WTC11 (cell line): ENCODE measurements at regions not wholly inside any gene's neighbourhood (a gene's known extent, or its start where the extent isn't known, plus 50 kb on each side); places are given as distances from the start of the nearest gene placed in this dataset.

Experiments
- ATAC-seq: fragments of 200-7000 bp; cut with Tn5 transposase; 2 replicates; pipeline ENCODE4 v1.10.0; 2021; ENCODE audit warnings: mild to moderate bottlenecking, moderate library complexity
- CTCF ChIA-PET: fragments of 300-600 bp; sonication (Branson Sonifier 250); formaldehyde crosslinking; loops from one replicate; lab custom pipeline; 2021; ENCODE audit warnings: antibody characterized with exemption; lab: Charles Lee
- POLR2A ChIA-PET: fragments of 350-600 bp; sonication (Branson Sonifier 250); formaldehyde crosslinking; loops from one replicate; lab custom pipeline; 2021; ENCODE audit warnings: antibody characterized with exemption; lab: Charles Lee
- DNase-seq: peaks from one replicate; pipeline ENCODE4 v3.0.0; 2021; ENCODE audit warnings: low spot score
- H3K27ac Mint-ChIP-seq: 2 replicates; pipeline ENCODE4 v1.8.0; 2021; ENCODE audit warnings: mixed read lengths
- H3K27me3 Mint-ChIP-seq: 2 replicates; pipeline ENCODE4 v1.8.0; 2021; ENCODE audit warnings: low read depth, mild to moderate bottlenecking, moderate library complexity, mixed read lengths
- H3K36me3 Mint-ChIP-seq: 2 replicates; pipeline ENCODE4 v1.8.0; 2021; ENCODE audit warnings: mixed read lengths
- H3K4me1 Mint-ChIP-seq: 2 replicates; pipeline ENCODE4 v1.8.0; 2022; ENCODE audit warnings: mixed read lengths
- H3K4me3 Mint-ChIP-seq: 2 replicates; pipeline ENCODE4 v1.8.0; 2021; ENCODE audit warnings: mild to moderate bottlenecking, moderate library complexity, mixed read lengths
- H3K9me3 Mint-ChIP-seq: 2 replicates; pipeline ENCODE4 v1.8.0; 2021; ENCODE audit warnings: mixed read lengths
- ARID4B ChIP-seq: sonication (generic); formaldehyde crosslinking; IDR thresholded peaks from 2 replicates; pipeline ENCODE4 v1.8.0; 2023; ENCODE audit warnings: missing genetic modification reagents, mild to moderate bottlenecking, borderline replicate concordance
- ATF2 ChIP-seq: sonication (generic); formaldehyde crosslinking; IDR thresholded peaks from 2 replicates; pipeline ENCODE4 v1.8.1; 2022; ENCODE audit warnings: low read depth, missing genetic modification reagents, borderline replicate concordance
- CDX4 ChIP-seq: fragments of 250-450 bp; sonication (Bioruptor Pico); IDR thresholded peaks from 2 replicates; pipeline ENCODE4 v1.9.0; 2021; ENCODE audit warnings: moderate library complexity, mild to moderate bottlenecking, inconsistent platforms, borderline replicate concordance
- CREB1 ChIP-seq: sonication (generic); formaldehyde crosslinking; IDR thresholded peaks from 2 replicates; pipeline ENCODE4 v1.8.0; 2023; ENCODE audit warnings: mild to moderate bottlenecking, missing genetic modification reagents
- ELF4 ChIP-seq: sonication (generic); formaldehyde crosslinking; IDR thresholded peaks from 2 replicates; pipeline ENCODE4 v1.8.1; 2022; ENCODE audit warnings: low read depth, mild to moderate bottlenecking, moderate library complexity, missing genetic modification reagents
- ESRRA ChIP-seq: sonication (generic); formaldehyde crosslinking; IDR thresholded peaks from 2 replicates; pipeline ENCODE4 v1.8.1; 2022; ENCODE audit warnings: mild to moderate bottlenecking, missing genetic modification reagents, borderline replicate concordance
- MLX ChIP-seq: sonication (generic); formaldehyde crosslinking; IDR thresholded peaks from 2 replicates; pipeline ENCODE4 v1.8.1; 2023; ENCODE audit warnings: mild to moderate bottlenecking, missing genetic modification reagents, moderate library complexity
- NFATC4 ChIP-seq: fragments of 250-450 bp; sonication (Bioruptor Pico); IDR thresholded peaks from 2 replicates; pipeline ENCODE4 v1.9.0; 2021; ENCODE audit warnings: mild to moderate bottlenecking
- NR3C1 ChIP-seq: sonication (generic); formaldehyde crosslinking; conservative IDR thresholded peaks from 2 replicates; pipeline ENCODE4 v1.8.1; 2023; ENCODE audit warnings: low read depth, mild to moderate bottlenecking, missing genetic modification reagents
- OVOL2 ChIP-seq: fragments of 250-450 bp; sonication (Bioruptor Pico); IDR thresholded peaks from 2 replicates; pipeline ENCODE4 v1.9.0; 2021; ENCODE audit warnings: mild to moderate bottlenecking, borderline replicate concordance
- PRRX2 ChIP-seq: fragments of 250-450 bp; sonication (Bioruptor Pico); IDR thresholded peaks from 2 replicates; pipeline ENCODE4 v1.8.0; 2021; ENCODE audit warnings: mild to moderate bottlenecking
- RELA ChIP-seq: sonication (generic); formaldehyde crosslinking; IDR thresholded peaks from 2 replicates; pipeline ENCODE4 v1.8.1; 2022; ENCODE audit warnings: missing genetic modification reagents, mild to moderate bottlenecking, borderline replicate concordance
- TP53 ChIP-seq: sonication (generic); formaldehyde crosslinking; IDR thresholded peaks from 2 replicates; pipeline ENCODE4 v1.8.1; 2023; ENCODE audit warnings: mild to moderate bottlenecking, missing genetic modification reagents
- USF2 ChIP-seq: sonication (generic); formaldehyde crosslinking; IDR thresholded peaks from 2 replicates; pipeline ENCODE4 v1.8.1; 2023; ENCODE audit warnings: mild to moderate bottlenecking, missing genetic modification reagents, moderate library complexity
- ZNF121 ChIP-seq: sonication (generic); formaldehyde crosslinking; IDR thresholded peaks from 2 replicates; pipeline ENCODE4 v1.8.0; 2023; ENCODE audit warnings: missing genetic modification reagents
- ZNF396 ChIP-seq: fragments of 250-450 bp; sonication (Bioruptor Pico); IDR thresholded peaks from 2 replicates; pipeline ENCODE4 v1.8.0; 2021; ENCODE audit warnings: mild to moderate bottlenecking, moderate library complexity, borderline replicate concordance
- ZNF423 ChIP-seq: fragments of 250-450 bp; sonication (Bioruptor Pico); IDR thresholded peaks from 2 replicates; pipeline ENCODE4 v2.1.2; 2022; ENCODE audit warnings: mild to moderate bottlenecking, moderate library complexity
- TF ChIP-seq, protein P1 (sequence below): sonication (generic); formaldehyde crosslinking; IDR thresholded peaks from 2 replicates; pipeline ENCODE4 v1.8.0; 2022; ENCODE audit warnings: missing genetic modification reagents

DNA sequence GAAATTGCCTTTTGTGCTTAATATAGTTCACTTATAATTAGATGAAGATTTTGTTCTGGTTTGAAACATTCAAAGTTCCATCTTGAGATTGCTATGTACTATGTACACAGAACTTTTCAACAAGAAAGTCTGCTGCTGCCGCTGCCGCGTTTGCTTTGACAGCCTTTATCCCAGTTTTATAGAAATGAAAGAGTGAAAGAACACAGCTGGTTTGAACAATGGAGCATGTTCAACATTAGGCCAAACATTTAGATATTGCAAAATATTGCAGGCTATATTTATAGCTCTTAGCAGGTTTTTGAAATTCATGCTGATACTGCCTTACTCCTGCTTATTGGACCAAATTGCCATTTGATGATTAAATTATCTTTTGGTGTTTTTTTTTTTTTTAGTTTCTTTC is 299.8 kb upstream of the PRKD1 start:
- Mint-ChIP-seq H3K27ac (no peak overlapping the region), H3K9me3 (no peaks in the 10 kb centered on the region), H3K4me1 (no peaks in the 10 kb centered on the region), H3K27me3 (no peaks in the 10 kb centered on the region), H3K36me3 (no peaks in the 10 kb centered on the region), H3K4me3 (no peak overlapping the region)
- ChIA-PET POLR2A (no interaction called here), CTCF (interaction anchor here (1.2 kb wide), 1 partner anchor 43 kb away, joined by 3 read pairs; no protein-coding TSS in a partner anchor)
- no peak for ATAC-seq
- TF ChIP-seq NR3C1, result no peak
- no peak for TF ChIP-seq ELF4
- no peak for TF ChIP-seq ZNF423 (CRISPR knock-in tag)
- TF ChIP-seq CREB1 (CRISPR knock-in tag), result no peak
- no peak for DNase-seq

GRCh38 chr14:30227876-30228275 is 300.2 kb upstream of the PRKD1 start:
- Mint-ChIP-seq H3K4me1 (no peaks in the 10 kb centered on the region), H3K27me3 (no peaks in the 10 kb centered on the region), H3K27ac (no peak overlapping the region), H3K36me3 (no peaks in the 10 kb centered on the region), H3K4me3 (no peak overlapping the region), H3K9me3 (no peaks in the 10 kb centered on the region)
- ChIA-PET POLR2A (no interaction called here), CTCF (interaction anchor here (1.2 kb wide), 1 partner anchor 43 kb away, joined by 3 read pairs; no protein-coding TSS in a partner anchor)
- no peak for DNase-seq
- TF ChIP-seq CDX4, result no peak
- TF ChIP-seq ESRRA (CRISPR knock-in tag), result no peak
- TF ChIP-seq CREB1 (CRISPR knock-in tag), result no peak
- no peak for ATAC-seq

GRCh38 chr14:30230719-30231118 is 303.1 kb upstream of the PRKD1 start:
- CTCF ChIA-PET, result no interaction called here
- Mint-ChIP-seq H3K4me3 (no peak overlapping the region), H3K27ac (no peak overlapping the region), H3K4me1 (no peaks in the 10 kb centered on the region), H3K36me3 (no peaks in the 10 kb centered on the region), H3K9me3 (no peaks in the 10 kb centered on the region), H3K27me3 (no peaks in the 10 kb centered on the region)
- DNase-seq, result no peak
- POLR2A ChIA-PET, result no interaction called here
- no peak for ATAC-seq
- no peak for TF ChIP-seq ARID4B
- no peak for TF ChIP-seq USF2 (CRISPR knock-in tag)
- no peak for TF ChIP-seq OVOL2 (CRISPR knock-in tag)
- TF ChIP-seq NFATC4 (CRISPR knock-in tag), result no peak
- TF ChIP-seq RELA (CRISPR knock-in tag), result no peak
- TF ChIP-seq ZNF121 (CRISPR knock-in tag), result no peak
- no peak for TF ChIP-seq ELF4
- no peak for TF ChIP-seq PRRX2
- TF ChIP-seq MLX (CRISPR knock-in tag), result no peak

- DNase-seq (no peak), ATAC-seq (no peak)
- H3K9me3 Mint-ChIP-seq, result peaks cover 10% of the 10 kb centered on the region
- H3K36me3 Mint-ChIP-seq, result no peaks in the 10 kb centered on the region
- CTCF ChIA-PET, result no interaction called here
- H3K27ac Mint-ChIP-seq, result no peak overlapping the region
- H3K27me3 Mint-ChIP-seq, result no peaks in the 10 kb centered on the region
- no peak overlapping the region for H3K4me3 Mint-ChIP-seq
- POLR2A ChIA-PET, result no interaction called here
- peaks cover 16% of the 10 kb centered on the region for H3K4me1 Mint-ChIP-seq
- TF ChIP-seq RELA (CRISPR knock-in tag) (no peak), ZNF396 (CRISPR knock-in tag) (no peak), ZNF121 (CRISPR knock-in tag) (no peak), ATF2 (CRISPR knock-in tag) (no peak), TP53 (CRISPR knock-in tag) (no peak)
- TF ChIP-seq, protein P1, sequence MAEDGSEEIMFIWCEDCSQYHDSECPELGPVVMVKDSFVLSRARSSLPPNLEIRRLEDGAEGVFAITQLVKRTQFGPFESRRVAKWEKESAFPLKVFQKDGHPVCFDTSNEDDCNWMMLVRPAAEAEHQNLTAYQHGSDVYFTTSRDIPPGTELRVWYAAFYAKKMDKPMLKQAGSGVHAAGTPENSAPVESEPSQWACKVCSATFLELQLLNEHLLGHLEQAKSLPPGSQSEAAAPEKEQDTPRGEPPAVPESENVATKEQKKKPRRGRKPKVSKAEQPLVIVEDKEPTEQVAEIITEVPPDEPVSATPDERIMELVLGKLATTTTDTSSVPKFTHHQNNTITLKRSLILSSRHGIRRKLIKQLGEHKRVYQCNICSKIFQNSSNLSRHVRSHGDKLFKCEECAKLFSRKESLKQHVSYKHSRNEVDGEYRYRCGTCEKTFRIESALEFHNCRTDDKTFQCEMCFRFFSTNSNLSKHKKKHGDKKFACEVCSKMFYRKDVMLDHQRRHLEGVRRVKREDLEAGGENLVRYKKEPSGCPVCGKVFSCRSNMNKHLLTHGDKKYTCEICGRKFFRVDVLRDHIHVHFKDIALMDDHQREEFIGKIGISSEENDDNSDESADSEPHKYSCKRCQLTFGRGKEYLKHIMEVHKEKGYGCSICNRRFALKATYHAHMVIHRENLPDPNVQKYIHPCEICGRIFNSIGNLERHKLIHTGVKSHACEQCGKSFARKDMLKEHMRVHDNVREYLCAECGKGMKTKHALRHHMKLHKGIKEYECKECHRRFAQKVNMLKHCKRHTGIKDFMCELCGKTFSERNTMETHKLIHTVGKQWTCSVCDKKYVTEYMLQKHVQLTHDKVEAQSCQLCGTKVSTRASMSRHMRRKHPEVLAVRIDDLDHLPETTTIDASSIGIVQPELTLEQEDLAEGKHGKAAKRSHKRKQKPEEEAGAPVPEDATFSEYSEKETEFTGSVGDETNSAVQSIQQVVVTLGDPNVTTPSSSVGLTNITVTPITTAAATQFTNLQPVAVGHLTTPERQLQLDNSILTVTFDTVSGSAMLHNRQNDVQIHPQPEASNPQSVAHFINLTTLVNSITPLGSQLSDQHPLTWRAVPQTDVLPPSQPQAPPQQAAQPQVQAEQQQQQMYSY (CRISPR knock-in tag), result no peak
Measured at GRCh38 chr14:30234966-30235365, 307.3 kb upstream of the PRKD1 start.
